ENCODE measurements at regions not wholly inside any gene's neighbourhood (a gene's known extent, or its start where the extent isn't known, plus 50 kb on each side); places are given as distances from the start of the nearest gene placed in this dataset.

- Mint-ChIP-seq H3K4me3 (no peak overlapping the region), H3K27ac (no peak overlapping the region), H3K9me3 (no peaks in the 10 kb centered on the region), H3K36me3 (ENCODE audit: low read depth) (no peaks in the 10 kb centered on the region), H3K27me3 (peaks cover 3% of the 10 kb centered on the region), H3K4me1 (ENCODE audit: low read depth) (no peaks in the 10 kb centered on the region)
- DNase-seq, result no peak
- CTCF ChIA-PET, result no interaction called here
- intact Hi-C loops (cut with micrococcal nuclease), result no loop called here
- no peak for TF ChIP-seq CTCF (IDR thresholded peaks at IDR 0.05)
- no peak for ATAC-seq
- POLR2A ChIA-PET, result no interaction called here
Measured at GRCh38 chr16:73319737-73320136, 271.8 kb upstream of the ZFHX3 start.

- CTCF ChIA-PET, result no interaction called here
- DNase-seq (no peak), ATAC-seq (no peak)
- Mint-ChIP-seq H3K36me3 (ENCODE audit: low read depth) (no peaks in the 10 kb centered on the region), H3K27me3 (peaks cover 3% of the 10 kb centered on the region), H3K4me1 (ENCODE audit: low read depth) (no peaks in the 10 kb centered on the region), H3K4me3 (no peak overlapping the region), H3K9me3 (no peaks in the 10 kb centered on the region), H3K27ac (no peak overlapping the region)
- no peak for TF ChIP-seq CTCF (IDR thresholded peaks at IDR 0.05)
- POLR2A ChIA-PET, result no interaction called here
- intact Hi-C loops (cut with micrococcal nuclease), result no loop called here
Measured at GRCh38 chr16:73319261-73319660, 271.3 kb upstream of the ZFHX3 start.

- H3K4me1 Mint-ChIP-seq (ENCODE audit: low read depth), result no peaks in the 10 kb centered on the region
Measured at GRCh38 chr16:73317321-73317857, 269.5 kb upstream of the ZFHX3 start.

GRCh38 chr16:73315645-73316044 is 267.7 kb upstream of the ZFHX3 start:
- ChIA-PET CTCF (no interaction called here), POLR2A (no interaction called here)
- DNase-seq, result no peak
- intact Hi-C loops (cut with micrococcal nuclease), result no loop called here
- Mint-ChIP-seq H3K27ac (no peak overlapping the region), H3K4me3 (no peak overlapping the region), H3K4me1 (ENCODE audit: low read depth) (no peaks in the 10 kb centered on the region), H3K36me3 (ENCODE audit: low read depth) (no peaks in the 10 kb centered on the region), H3K27me3 (no peaks in the 10 kb centered on the region), H3K9me3 (peaks cover 3% of the 10 kb centered on the region)
- ATAC-seq, result no peak
- no peak for TF ChIP-seq CTCF (IDR thresholded peaks at IDR 0.05)

More at GRCh38 chr16:73317321-73317857, 269.5 kb upstream of the ZFHX3 start:
- no peak for ATAC-seq
- Mint-ChIP-seq H3K36me3 (ENCODE audit: low read depth) (no peaks in the 10 kb centered on the region), H3K9me3 (no peaks in the 10 kb centered on the region), H3K4me3 (no peak overlapping the region), H3K27me3 (no peaks in the 10 kb centered on the region), H3K27ac (no peak overlapping the region)
- ChIA-PET CTCF (interaction anchor here (0.8 kb wide), 1 partner anchor 30 kb away, joined by 3 read pairs; no protein-coding TSS in a partner anchor), POLR2A (no interaction called here)
- intact Hi-C loops (cut with micrococcal nuclease), result no loop called here
- TF ChIP-seq CTCF (IDR thresholded peaks at IDR 0.05), result no peak
- no peak for DNase-seq

- Mint-ChIP-seq H3K27ac (no peak overlapping the region), H3K27me3 (no peaks in the 10 kb centered on the region), H3K9me3 (peaks cover 3% of the 10 kb centered on the region), H3K4me3 (no peak overlapping the region), H3K36me3 (ENCODE audit: low read depth) (no peaks in the 10 kb centered on the region), H3K4me1 (ENCODE audit: low read depth) (no peaks in the 10 kb centered on the region)
- intact Hi-C loops (cut with micrococcal nuclease), result no loop called here
- no peak for DNase-seq
- ChIA-PET POLR2A (no interaction called here), CTCF (no interaction called here)
- no peak for TF ChIP-seq CTCF (IDR thresholded peaks at IDR 0.05)
- no peak for ATAC-seq
Measured at GRCh38 chr16:73313950-73314349, 266.0 kb upstream of the ZFHX3 start.
